HG02884 (cell line): ENCODE measurements at regions not wholly inside any gene's neighbourhood (a gene's known extent, or its start where the extent isn't known, plus 50 kb on each side); places are given as distances from the start of the nearest gene placed in this dataset.

ENCODE experiments used
- ATAC-seq: cut with Tn5 transposase; IDR thresholded peaks from one replicate; pipeline ENCODE4 v1.9.1; 2021; ENCODE audit warnings: mild to moderate bottlenecking, moderate library complexity; ENCODE audit not compliant: unreplicated experiment

DNA sequence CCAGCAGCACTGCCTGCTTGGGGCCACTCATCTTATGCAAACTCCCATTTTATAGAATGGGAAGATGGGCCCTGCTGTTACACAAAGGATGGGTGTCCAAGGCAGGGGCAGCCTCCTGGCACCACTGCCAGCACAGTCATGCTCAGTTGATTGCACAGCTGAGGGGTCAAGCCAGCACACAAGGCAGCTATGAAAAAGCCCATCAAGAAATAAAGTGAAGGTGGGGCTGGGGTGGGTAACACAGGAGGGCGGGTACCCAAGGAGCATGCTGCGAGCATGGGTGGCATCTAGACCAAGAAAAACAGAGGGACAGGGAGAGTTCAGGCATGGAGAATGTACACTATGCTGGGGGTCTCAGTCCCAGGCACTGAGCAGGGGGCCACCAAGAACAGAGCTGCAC lies 74.7 kb upstream of the UNC5B start:
- ATAC-seq = no peak

- ATAC-seq = no peak
Observed at GRCh38 chr10:71138166-71138830, 74.1 kb upstream of the UNC5B start.

DNA sequence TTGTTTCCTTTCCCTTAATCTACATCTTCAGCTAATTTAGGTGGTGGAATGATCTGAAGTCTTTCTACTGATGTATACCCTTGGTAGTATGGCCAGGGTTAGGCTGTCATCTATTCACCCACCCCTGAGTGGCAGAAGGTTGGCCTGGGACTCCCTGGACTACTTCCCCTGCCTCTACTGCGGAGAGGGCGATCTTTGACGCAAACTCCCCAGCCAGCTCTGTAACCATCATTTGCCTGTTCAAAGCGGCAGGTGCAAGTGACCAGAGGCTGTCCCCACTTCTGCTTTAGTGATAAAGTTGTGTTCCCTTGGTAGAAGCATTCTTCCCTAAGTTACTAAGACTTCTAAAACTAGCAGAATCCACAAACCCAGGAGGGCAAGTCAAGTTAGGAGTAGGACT lies 70.8 kb upstream of the UNC5B start:
- no peak for ATAC-seq

DNA sequence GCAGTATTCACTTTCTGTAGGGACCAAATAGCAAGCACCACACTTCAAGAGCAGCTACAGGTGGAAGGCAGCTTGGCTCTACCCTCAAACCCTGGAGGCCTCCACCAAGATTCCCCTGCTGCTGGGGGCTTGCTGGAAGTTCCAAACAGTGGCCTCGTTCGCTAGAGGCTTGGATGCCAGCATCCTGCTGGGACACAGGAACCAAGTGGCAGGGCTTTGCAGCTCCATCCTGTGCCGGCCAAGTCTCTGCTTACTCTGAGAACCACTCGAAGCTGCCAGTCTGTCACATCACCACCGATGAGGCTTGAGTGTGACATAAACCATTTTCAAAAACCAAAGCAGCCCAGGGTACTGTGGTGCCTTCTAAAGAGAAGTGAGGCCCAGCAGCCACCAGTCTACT lies 69.2 kb upstream of the UNC5B start:
- ATAC-seq = no peak

GRCh38 chr10:71143610-71144009 lies 68.8 kb upstream of the UNC5B start:
- ATAC-seq = no peak

- no peak for ATAC-seq
Observed at GRCh38 chr10:71144824-71145223, 67.5 kb upstream of the UNC5B start.

- no peak for ATAC-seq
Observed at GRCh38 chr10:71145352-71145945, 66.9 kb upstream of the UNC5B start.

DNA sequence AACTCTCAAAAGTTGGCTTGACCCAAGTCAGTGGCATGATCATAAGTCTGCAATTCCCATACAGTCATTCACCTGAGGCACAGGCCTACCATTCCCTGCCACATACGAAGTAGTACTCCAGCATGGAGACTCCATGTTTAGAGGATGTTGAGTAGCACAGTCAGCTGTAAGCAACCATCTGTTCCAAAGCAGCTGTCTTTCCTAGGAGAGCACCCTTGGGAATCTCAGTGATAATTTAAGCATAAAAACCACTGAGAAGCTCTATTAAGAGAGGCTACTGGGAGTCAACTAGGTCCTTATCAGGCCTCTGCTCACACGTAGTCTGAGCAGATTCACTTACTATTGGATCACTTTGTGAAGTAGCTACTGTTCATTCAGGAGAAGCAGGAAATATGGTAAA lies 61.6 kb upstream of the UNC5B start:
- ATAC-seq = no peak

GRCh38 chr10:71152043-71152442 lies 60.3 kb upstream of the UNC5B start:
- no peak for ATAC-seq

DNA sequence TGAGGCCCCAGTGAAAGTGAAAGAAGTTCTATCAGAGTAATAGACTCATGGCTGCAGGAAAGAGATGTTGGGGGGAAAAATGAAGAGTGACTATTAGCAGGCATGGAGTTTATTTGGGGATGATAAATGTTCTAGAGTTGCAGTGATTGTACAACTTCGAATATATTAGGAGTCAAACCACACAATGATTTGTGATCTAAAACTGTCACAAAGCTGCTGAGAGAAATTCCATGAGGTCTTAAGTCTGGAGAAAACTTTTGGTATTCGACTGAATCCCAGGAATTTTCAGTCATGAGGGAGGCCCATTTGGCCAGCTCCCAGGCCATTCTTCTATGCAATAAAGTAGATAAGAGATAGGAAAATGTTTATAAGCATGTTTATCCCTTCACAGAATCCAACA lies 55.9 kb upstream of the UNC5B start:
- no peak for ATAC-seq

DNA sequence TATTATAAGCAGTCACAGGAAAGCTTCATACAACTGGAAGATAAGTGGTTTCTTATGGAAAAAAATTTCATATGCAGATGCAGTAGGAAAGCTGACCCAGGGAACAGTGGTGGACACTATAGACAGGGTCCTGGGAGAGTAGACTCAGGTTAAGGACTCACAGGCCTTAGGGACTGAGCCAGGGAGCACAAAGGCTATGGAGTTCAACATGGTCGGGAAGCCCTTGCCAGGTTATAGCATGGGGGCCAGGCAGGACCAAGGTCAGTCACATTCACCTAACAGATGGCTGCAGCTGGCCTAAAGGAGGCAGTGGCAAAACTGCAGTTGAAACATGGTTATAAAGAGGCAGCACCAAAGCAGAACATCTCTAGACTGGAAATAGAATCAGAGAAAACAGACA lies 54.9 kb upstream of the UNC5B start:
- ATAC-seq = no peak

- no peak for ATAC-seq
Observed at GRCh38 chr10:71158251-71158650, 54.1 kb upstream of the UNC5B start.

DNA sequence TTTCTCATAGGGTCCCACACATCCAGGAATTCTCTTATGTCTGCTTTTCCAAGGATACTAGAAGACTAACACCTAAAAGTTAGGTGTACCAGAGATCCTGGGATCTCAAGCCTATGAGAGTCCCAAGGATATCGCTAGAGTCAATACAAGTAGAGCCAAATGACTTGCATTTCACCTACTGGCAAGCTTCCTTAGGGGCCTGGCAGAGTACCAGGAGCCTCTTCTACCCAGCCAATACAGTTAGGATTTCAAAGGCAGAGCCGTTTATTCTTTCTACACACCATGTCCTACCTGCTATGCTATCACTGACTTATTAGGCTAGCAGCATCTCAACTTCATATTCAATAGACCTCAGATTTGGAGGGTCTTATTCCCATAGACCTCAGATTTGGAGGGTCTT lies 53.5 kb upstream of the UNC5B start:
- ATAC-seq = no peak

DNA sequence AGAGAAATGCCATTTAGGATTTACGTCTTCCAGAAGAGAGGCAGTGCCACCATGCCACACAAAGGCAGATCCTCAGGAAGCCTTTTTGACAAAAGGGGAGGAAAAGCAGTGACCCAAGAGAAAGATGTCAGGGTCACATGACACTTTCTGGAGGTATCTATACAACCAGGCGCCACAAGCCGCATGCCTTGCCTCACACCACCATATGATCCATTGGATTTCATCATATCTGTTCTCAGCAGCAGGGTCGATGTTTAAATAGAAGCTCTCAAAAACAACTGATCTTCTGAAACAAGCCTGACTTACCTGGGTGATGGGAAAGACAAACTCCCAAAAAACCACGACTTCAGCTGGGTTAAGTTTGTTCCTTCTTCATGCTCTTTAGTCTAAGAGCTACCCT lies 52.5 kb upstream of the UNC5B start:
- ATAC-seq = no peak

- no peak for ATAC-seq
Observed at GRCh38 chr10:71161425-71161824, 50.9 kb upstream of the UNC5B start.
